TTC549 (cell line): ENCODE measurements at regions not wholly inside any gene's neighbourhood (a gene's known extent, or its start where the extent isn't known, plus 50 kb on each side); places are given as distances from the start of the nearest gene placed in this dataset.
"Not testable (repeated sequence)": the region's sequence is repeated elsewhere in the genome, so short reads cannot be mapped to it uniquely, and the experiment has no call there.

Experiments used
- FAIRE-seq: peaks from 2 replicates; lab custom pipeline; 2012; peaks lifted over from hg19 to GRCh38; lab: Jason Lieb, UNC

DNA sequence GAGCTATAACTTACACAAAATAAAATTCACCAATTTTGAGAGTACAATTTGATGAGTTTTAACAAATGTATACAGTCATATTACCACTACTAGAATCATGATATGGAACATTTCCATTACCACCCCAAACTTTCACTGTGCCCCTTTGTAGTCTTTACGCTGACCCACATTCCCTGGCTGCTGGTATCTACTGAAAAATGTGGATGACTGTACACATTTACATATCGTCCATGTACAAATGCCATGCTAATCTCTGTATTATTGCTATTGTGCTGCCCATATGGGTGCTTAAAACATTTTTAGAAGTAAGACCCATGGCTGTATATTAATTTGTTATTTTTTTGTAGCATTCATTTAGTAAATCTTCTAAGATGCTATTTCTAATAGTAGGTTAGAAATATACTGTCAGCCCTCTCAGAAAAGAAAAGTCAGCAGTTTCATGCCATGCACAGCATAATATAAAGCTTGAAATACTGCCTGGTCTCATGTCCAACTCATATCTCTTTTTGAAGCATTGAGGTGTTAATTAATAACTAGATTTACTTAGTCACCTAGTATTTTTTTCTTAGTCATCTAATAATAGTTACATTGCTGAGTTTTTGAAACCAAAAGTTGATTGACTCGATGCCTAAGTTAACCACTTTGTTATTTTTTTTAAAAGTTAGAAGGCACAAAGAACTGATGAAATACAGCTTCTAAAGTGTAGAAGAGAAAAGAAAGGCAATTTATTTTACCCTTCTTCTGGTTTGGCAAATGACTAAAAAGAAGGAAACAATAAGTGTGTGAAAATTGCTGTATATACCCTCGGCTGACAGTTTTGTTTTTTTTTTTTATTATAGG lies 188.3 kb upstream of the MEF2C start:
- FAIRE-seq, result no peak

DNA sequence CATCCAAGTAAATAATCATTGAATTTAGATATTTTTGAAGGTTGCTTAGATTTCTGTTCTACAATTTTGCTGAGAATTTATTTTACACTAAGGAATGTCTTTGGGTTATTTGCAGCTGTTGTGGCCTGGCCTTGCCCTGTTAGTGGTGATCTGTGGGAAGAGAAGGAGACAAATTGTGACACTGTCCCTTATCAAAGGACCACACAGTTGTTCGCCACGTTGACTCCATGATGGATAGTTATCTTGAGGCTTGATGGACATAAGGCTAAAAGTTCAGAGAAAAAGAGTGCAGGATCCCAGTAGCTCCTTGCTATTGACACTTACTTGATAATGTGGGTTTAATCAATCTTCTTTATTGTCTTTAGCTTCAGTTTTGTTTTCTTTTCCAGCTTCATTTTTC lies 186.6 kb upstream of the MEF2C start:
- no peak for FAIRE-seq

DNA sequence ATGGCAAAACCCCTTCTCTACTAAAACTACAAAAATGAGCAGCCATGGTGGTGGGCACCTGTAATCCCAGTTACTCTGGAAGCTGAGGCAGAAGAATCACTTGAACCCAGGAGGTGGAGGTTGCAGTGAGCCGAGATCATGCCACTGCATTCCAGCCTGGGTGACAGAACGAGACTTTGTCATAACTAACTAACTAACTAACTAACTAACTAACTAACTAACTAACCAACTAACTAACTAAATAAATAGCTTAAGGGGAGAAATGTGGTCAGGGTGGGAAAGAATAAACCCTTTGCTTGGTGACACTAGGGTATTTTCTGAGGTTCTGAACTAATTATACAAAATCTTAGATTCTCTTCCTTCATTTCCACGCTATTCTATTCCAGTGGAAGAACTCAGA lies 184.4 kb upstream of the MEF2C start:
- no peak for FAIRE-seq

DNA sequence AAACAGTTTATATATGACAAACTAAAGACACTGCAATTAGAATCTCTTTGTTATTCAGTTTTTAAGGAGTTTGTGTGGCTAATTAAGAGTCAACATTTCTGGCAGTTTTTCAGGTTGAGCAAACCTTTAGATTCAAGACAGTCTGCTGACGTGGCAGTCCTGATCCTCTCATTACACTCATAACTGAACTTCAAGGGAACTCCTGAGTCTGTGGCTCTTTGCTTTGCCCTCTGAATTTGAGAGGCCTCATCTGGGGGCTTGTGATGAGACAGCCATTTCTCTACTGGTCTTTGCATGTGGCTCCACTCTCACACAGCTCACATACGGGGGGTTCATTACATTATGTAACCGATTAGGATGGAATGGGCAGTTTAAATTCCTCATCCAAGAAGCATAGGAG lies 182.9 kb upstream of the MEF2C start:
- FAIRE-seq, result no peak

DNA sequence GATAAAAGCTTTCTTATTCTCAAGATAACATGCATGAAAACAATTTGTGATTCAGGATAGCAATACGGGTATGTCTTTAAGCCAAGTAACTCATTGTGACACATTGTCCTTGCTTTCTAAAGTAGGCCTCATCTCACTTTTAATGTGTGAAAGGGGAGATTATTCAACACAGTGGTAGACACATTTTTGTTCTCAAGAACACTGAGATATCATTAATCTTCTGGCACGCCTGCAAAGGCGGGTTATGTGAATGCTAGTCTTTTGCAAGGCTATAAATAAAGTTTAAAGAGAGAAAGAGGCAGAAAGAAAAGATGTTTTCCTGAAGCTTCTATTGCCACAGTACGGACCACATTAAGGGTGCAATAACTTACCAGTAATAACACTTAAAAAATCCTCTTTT lies 181.8 kb upstream of the MEF2C start:
- FAIRE-seq, result no peak

DNA sequence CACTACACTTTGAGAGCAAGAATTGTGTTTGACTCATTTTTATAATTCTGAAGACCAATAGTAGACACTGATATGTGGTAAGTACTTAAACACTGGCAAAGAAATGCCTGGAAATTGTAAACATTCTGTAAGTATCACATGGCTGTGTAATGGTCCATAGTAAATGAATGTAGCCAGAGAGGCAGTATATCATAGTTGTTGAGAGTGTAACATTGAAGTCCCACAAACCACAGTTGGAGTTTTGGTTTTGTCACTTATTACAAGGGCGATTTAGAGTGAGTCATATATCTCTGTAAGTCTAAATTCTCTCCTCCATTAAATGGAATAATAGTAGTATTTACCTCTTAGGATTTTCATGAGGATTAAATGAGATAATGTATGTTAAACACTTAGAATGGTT lies 181.1 kb upstream of the MEF2C start:
- FAIRE-seq, result no peak

DNA sequence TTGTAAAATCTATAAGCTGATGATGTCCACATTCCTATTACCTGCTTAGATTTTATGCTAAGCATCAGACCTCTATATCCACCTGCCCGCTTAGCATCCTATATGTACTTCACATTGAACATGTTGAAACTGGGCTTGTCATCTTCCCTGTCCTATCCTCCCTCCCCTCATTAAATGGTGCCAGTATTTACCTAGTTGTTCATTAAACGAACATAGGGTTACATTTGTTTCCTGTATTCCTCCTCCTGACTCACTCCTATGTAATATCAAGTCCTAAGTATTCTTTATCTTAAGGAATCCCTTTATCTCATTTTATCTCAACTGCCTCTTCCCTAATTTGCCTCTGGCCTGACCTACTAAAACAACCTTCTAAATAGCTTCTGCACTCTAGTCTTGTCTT lies 177.8 kb upstream of the MEF2C start:
- no peak for FAIRE-seq

DNA sequence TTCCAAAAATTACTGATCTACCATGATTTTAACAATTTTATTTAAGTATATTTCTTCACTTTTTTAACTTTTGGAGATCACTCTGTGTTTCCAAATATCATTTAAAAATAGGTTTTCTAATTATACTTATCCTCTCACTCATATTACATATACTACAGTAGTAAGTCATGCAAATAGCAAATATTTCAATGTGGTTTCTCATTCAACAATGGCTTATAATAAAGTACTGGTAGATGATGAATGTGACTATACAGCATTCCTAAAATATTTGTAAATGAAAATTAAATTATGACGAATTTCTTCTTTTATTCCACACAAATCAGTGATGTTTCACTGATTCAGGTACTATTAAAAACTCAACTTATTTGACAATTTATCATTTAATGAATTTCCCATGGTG lies 176.3 kb upstream of the MEF2C start:
- no peak for FAIRE-seq

DNA sequence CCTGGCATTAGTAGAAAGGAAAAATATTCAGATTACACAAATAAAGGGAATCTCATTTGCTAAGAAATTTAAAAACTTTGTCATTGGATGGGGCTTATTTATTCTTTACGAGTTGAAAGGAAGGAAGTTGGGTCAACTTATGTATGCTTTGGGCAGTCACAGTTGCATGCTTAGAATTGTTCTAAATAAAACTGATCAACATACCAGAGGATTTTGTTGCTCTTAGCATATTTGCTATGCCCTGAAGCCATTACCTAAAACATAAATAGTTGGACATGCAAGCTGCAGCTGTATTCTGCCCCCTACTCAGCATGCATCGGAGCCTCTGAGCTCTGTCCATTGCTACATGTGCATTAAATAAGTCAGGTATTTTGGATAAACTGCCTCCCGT lies 172.7 kb upstream of the MEF2C start:
- no peak for FAIRE-seq

DNA sequence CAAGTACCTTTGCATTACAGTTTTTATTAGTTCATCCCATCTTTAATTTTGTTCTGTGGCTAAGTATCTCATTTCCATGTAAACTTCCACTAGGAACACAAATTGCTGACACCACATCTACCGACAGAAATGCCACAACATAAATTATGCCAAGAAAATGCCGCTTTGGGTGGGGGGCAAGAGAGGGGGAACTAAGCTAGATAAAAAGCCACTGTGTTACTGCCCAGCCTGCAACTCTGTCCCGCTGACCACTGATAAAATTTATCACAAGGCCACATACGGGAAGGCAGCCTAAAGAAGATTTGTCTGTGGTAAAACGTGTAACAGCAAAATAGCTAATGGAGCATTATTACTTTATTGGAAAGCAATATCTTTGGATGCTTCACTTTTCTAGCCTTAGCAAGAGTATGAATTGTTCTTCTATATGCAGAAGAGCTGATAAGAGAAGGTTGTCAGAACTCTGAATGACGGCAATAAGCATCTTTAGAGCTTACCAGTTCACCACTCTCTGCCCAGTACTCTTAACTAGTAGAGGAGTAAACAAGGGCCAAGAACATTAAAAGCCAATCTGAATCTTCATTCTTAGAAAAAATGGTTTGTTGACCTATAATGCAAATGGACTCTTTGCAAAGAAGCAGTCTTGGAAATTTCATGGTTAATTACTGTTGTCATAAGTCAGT lies 172.2 kb upstream of the MEF2C start:
- FAIRE-seq, result no peak

DNA sequence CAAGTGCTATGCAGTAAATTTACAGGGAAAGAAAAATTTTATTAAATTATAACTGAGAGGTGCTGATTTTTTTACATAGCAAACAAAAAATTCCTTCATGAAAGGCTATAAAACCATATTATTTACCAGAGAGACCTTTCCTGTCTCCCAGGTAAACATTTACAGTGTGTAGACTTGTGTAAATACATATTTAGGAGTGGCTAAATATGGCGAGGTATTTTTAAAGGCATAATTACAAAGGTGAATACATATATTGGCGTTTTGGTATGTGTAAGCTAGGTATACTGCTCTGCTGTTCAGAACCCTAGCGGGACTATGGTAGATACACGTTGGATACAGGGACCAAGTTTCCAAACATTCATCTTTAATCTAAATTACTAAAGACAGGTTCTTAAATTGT lies 170.6 kb upstream of the MEF2C start:
- FAIRE-seq, result no peak

DNA sequence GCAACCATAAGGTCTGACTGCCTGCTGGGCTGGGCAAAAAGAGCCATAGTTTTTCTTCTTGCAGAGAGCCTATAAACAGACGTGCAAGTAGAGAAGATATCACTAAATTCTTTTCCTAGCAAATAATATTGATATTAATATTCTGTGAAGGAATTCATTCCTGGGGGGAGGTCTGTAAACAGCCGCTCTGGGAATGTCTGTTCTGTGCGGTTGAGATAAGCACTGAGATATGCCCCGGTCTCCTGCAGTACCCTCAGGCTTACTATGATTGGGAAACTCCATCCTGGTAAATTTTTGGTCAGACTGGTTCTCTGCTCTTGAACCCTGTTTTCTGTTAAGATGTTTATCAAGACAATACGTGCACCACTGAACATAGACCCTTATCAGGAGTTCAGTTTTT lies 167.1 kb upstream of the MEF2C start:
- FAIRE-seq, result not testable (repeated sequence)

DNA sequence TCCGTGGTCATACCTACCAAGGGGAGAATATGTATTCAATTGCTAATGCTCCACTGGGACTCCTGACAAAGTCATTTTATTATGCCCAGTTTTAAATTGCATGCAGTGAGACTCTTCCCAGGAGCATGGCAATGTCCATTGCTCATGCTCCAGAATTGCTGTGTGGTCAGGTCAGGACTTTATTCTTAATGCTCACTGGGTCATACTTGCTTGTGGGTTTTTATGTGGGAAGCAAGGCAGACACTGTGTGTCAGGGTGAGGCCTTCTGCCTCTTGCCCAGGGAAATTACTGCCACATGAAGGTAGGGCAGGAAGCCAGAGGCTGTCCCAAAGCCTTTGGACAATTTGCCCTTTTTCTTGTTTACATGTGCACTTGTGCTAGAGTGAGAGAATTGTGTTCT lies 164.6 kb upstream of the MEF2C start:
- no peak for FAIRE-seq

DNA sequence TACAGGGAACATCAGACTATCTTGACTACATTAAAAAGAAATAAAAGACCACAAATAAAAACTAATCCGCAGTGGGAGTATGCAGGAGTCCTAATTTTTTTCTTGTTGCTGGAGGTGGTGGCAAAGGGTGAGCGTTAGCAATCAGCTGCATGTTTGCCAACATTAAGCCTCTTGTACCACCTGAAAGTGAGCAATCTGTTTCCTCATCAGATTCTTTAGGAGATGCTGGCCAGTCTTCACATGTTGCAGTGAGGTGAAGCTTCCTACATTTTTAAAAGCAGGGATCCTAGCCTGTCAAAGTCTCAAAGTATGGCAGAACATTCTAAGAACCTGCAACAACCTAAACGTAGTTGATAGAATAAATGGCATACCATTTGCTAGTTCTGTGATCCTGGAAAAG lies 162.2 kb upstream of the MEF2C start:
- FAIRE-seq, result no peak

DNA sequence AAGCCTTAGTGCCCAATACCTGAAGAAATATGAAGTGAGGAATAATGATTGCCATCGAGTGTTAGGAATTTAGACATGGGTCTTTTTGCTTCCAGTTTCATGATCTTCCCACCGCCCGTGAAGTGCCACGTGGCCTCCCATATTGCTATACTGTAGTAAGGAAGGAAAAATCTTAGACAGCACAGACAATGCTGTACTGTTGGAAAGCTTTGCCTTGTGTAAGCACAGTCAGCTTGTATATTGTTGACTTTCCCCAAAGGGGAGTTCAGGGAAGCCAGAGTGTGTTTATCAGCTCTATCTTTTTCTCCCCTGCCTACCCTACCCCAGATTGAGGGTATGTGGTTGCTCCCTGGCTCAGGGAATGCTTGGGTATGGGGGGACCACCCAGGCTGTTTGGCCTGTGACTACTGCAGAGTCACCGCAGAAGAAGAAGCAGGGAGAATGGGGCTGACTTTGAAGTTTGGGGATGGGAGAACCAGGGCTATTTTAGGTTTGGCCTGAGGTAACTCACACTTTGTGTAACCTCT lies 161.8 kb upstream of the MEF2C start:
- FAIRE-seq, result no peak

DNA sequence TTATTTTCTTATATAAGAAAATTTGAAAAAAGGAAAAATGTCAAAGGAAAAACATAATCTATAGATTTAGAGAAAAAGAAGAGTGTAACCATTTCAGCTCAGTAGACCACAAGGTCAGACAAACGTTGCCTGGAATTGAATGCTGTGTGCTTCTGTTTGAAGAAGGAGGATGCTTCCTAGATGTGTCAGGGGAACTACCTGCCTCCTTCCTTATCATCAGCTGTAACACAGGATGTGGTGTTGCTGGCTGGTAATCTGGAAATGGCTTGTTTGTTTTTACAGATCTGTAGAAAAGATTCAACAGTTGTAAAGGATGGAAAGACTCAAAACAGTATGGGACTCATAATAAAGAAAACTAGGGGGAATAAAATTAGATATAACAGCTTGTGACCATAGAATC lies 160.7 kb upstream of the MEF2C start:
- FAIRE-seq, result no peak

DNA sequence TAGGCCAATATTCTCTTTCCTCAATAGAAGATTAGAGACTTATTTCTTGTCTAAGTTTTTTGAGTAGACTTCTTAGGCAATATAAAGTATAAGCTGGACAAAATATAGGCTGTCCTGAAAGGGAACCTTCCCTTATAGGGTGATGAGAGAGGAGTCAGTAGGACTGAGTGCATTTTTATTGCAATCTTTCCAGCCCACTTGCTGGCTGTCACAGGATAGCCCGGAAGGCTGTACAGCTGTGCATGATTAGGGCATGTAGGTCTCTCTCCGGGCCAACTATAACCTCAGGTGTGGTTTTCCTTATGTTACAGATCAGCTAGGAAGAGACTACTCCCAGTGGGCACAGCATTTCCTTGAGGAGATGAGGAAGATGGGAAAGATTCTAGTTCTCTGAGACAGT lies 159.8 kb upstream of the MEF2C start:
- FAIRE-seq, result no peak

DNA sequence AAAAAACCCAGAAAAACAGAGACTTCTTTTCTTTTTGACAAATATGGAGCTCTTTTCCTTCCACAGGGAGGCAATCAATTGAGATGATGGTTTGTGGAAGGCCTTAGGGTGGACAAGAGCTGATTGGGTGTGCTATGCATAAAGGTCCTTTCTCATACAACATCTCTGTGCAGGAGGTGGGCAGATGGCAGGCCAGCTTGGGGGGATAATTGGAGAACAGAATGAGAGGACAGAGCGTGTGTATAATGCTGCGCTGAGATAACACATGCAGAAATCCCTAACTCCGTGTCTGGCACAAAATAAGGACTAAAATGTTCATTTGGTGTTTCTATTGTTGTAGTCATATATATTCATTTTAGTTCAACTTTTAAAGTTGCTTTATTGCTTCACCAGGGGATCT lies 159.0 kb upstream of the MEF2C start:
- no peak for FAIRE-seq

DNA sequence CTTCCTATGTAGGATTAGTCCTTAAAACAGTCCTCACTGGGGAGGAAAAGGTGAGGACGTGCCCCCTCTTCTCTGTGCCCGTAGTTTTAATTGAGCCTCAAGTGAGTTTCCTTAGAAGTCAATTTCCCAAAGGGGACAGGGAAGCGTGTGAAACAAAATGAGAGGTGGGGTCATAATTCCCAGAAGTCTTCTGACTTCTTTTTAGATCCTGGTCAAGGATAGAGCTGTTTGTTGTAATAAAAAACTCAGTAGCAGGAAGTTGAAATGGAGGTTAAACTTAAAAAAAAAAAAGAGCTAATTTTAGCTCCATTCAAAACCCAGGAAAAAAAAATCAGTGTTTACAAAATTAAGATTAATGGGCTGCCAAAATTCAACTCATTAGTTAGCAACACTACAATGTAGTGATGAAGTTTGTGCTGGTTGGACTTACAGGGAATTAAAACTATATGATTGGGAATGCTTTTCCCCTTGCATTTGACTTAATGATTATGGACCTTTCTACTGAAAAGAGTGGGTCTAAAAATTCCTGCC lies 158.3 kb upstream of the MEF2C start:
- no peak for FAIRE-seq

DNA sequence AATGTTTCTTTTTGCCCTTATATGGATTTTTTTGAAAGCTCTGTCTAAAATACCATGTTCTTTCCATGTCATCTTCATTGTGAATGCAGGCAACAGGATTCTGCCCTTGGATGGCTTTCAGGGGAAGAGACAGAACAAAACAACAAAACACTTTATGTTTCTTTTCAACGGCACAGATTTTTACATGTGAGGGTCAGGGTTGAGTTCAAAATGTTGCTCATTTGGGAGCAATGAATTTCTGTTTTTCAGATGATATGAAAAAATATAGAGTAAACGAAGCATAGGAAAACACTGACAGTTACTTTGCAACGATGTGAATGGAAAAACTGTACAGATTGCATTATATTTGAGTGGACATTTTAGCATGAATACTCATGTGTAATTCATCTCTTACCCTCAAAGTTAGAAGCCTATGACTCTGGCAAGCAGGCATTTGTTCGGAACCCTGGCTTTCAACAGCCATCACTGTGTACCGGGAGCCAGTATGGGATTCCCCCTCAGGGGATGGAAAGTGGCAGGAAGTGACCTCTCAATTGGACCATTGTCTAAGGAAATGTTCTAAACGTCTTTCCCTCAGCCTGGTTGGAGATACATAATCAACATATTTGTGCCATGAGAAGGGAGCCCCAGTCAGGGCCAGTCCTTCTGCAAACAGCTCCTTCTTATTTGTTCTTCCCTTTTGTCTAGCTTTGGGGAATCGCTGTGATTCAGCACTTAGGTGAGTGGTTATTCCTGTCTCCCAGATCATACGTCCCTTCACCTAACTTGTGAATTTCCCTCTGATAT lies 153.9 kb upstream of the MEF2C start:
- no peak for FAIRE-seq

DNA sequence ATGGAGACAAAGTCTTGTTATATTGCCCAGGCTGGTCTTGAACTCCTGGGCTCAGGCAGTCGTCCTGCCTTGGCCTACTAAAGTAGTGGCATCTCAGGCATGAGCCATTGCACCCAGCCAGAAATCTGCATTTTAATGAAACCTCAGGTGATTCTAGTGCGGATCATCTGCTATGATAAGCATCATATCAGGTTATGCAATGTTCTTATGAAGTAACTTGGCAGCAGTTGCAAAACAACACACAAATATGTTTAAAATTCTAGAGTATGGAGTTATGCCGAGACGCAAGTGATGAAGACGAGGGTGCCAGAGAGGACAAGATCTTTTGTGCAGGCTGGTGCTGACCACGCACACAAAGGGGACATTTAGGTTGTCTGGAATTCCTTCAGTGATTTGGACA lies 153.2 kb upstream of the MEF2C start:
- FAIRE-seq, result no peak

DNA sequence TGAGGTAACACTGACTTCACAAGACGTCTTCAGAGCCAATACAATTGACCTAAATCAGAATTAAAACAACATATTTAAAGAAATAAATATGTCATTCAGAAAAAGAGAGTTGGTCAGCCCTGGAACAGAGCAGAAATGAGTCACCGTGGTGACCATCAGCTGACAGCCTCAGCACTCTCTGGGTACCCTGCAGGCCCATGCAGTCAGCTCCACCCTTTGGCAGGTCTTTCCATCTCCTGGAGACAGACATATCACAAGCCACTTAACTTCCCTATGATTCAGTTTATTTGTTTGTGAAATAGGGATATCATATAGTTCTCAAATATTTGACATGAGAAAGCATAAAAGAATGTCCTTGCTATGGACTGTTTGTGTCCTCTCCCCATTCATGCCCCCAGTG lies 151.6 kb upstream of the MEF2C start:
- no peak for FAIRE-seq

DNA sequence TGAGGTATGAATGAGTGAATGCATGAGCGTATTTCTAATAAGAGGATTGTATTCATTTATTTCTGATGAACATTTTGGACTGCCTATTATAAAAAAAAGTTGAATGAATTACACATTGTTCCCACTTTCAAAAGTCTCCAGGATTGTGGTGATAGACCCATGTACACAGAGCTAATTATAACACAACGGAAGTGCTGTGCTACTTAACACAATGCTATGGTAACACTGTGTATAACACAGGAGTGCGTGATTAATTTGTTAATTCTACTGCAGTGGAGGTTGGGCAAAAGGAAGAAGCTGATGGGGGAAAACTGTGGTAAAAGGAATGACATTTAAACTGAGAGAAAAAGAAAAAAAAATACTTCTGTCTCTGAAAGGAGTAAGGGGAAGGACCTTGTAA lies 147.8 kb upstream of the MEF2C start:
- no peak for FAIRE-seq
